NB4 (cell line): ENCODE measurements at regions not wholly inside any gene's neighbourhood (a gene's known extent, or its start where the extent isn't known, plus 50 kb on each side); places are given as distances from the start of the nearest gene placed in this dataset.

Experiments used
- DNase-seq: peaks from one replicate; pipeline ENCODE4 v3.0.0; 2010; ENCODE audit warnings: low read depth
- H3K4me3 ChIP-seq: one replicate; pipeline ENCODE4 v1.5.1; 2011; ENCODE audit warnings: mild to moderate bottlenecking, low read depth, low read length, moderate library complexity
- MYC ChIP-seq: IDR thresholded peaks from 2 replicates; pipeline ENCODE4 v1.6.1; 2011; ENCODE audit warnings: low read depth, low read length
- POLR2A ChIP-seq: IDR thresholded peaks from 2 replicates; pipeline ENCODE4 v1.6.1; 2011; ENCODE audit warnings: mild to moderate bottlenecking; ENCODE audit not compliant: insufficient read length; ENCODE audit errors: extremely low read depth
- TF ChIP-seq, protein P1 (sequence below): IDR thresholded peaks from 2 replicates; pipeline ENCODE4 v1.6.1; 2011; ENCODE audit warnings: low read depth, low read length
- TF ChIP-seq, protein P2 (sequence below): IDR thresholded peaks from one replicate; pipeline ENCODE4 v1.5.1; 2012; ENCODE audit warnings: low read depth, low read length

DNA sequence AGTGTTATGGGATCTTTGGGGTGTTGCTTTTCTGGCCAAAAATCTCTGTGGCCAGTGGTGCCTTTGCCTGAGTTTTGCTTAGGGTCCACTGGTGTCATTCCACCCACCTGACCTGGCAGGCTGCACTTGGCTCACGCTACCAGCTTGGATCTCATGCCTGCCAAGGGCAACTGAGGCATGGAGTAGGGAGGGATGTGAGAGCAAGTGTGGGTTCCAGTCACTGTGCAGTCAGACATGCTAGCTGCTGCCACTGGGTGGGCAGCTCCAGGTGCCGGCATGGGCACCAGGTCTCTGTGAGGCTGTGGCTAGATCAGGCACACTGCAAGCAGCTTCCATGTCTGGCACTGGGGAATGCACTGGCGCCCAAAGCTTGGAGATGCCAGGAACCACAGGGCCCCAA, 424.1 kb downstream of the PRR32 start:
- DNase-seq, result no peak
- no peak overlapping the region for H3K4me3 ChIP-seq
- TF ChIP-seq, protein P1, sequence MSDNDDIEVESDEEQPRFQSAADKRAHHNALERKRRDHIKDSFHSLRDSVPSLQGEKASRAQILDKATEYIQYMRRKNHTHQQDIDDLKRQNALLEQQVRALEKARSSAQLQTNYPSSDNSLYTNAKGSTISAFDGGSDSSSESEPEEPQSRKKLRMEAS, result no peak
- TF ChIP-seq MYC (no peak), POLR2A (no peak)
- TF ChIP-seq, protein P2, sequence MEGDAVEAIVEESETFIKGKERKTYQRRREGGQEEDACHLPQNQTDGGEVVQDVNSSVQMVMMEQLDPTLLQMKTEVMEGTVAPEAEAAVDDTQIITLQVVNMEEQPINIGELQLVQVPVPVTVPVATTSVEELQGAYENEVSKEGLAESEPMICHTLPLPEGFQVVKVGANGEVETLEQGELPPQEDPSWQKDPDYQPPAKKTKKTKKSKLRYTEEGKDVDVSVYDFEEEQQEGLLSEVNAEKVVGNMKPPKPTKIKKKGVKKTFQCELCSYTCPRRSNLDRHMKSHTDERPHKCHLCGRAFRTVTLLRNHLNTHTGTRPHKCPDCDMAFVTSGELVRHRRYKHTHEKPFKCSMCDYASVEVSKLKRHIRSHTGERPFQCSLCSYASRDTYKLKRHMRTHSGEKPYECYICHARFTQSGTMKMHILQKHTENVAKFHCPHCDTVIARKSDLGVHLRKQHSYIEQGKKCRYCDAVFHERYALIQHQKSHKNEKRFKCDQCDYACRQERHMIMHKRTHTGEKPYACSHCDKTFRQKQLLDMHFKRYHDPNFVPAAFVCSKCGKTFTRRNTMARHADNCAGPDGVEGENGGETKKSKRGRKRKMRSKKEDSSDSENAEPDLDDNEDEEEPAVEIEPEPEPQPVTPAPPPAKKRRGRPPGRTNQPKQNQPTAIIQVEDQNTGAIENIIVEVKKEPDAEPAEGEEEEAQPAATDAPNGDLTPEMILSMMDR, result no peak

DNA sequence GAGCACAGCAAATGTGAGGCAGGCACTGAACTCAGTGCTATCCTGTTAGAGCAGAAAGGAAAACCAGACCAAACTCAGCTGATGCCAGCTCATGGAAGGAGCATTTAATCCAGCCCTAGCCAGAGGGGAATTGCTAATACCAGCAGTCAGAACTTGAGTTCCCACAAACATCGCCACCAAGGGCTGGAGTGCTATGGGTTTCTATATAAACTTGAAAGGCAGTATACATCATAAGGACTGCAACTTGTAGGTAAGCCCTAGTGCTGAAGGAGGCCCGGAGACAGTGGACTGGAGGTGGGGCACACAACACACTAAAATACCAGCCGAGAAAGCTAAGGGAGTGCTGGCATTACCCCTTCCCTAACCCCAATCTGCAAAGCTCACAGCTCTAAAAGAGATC, 440.2 kb downstream of the PRR32 start:
- H3K4me3 ChIP-seq, result no peak overlapping the region
- DNase-seq, result no peak
- TF ChIP-seq MYC, result no peak
- TF ChIP-seq, protein P2, result no peak
- TF ChIP-seq, protein P1, result no peak
- no peak for TF ChIP-seq POLR2A

DNA sequence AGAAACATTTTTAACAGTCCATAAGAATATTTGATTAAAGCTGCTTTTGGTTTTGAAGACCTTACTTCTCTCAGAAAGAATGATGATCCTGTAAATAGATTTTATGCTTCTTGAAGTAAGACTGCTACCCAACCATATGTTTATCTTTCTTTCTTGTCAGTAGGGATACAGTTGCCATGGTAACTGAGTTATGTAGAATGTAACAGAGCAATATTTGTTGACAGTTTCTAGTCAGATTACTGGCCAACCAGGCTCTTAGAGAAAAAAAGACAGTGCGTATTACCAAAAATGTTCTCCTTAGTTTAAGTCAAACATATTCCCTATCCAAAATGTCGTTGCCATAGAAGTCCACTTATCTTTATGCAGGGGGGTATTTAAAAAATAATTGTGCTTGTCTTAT, 456.8 kb downstream of the PRR32 start:
- no peak for DNase-seq
- H3K4me3 ChIP-seq, result no peak overlapping the region
- TF ChIP-seq POLR2A (no peak), MYC (no peak)
- TF ChIP-seq, protein P1, result no peak
- TF ChIP-seq, protein P2, result no peak

DNA sequence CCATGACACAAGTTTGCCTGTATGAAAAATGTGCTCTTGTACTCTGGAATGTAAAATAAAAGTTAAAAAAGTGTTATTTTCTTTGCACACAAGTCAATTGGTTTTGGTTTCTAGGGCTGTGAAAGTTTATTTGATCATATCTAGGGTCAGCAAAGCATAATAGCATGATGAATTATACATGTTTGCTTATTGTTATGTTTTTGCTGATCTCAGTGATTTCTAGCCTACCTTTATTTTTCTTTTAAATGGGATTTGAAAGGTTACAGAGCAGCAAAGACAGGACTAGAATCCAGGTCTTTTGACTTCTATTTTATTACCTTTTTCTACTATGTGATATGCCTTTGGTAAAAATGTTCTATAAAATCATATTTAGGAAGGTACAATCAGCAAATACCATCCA, 481.0 kb downstream of the PRR32 start:
- TF ChIP-seq, protein P1, result no peak
- TF ChIP-seq, protein P2, result no peak
- no peak for TF ChIP-seq MYC
- no peak for TF ChIP-seq POLR2A
- H3K4me3 ChIP-seq, result no peak overlapping the region
- DNase-seq, result no peak

DNA sequence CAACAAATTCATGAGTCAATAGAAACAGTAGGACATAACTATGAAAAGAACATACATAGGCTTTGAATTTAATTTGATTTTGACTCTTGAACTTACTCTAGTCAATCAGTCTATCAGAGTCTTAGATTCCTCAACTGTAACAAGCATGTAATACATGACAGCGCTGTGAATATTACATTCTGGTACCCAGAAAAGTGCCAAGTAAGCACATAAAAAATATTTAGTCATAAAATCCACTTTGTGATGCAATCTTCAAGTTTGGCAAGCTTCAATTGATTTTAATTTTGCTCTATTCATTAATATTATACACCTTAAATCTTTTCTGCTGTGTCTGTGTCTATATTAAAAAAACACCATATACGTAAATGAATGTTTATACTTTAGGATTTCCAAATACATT, 483.3 kb downstream of the PRR32 start:
- DNase-seq, result no peak
- TF ChIP-seq, protein P1, result no peak
- TF ChIP-seq, protein P2, result no peak
- TF ChIP-seq POLR2A, result no peak
- no peak for TF ChIP-seq MYC

DNA sequence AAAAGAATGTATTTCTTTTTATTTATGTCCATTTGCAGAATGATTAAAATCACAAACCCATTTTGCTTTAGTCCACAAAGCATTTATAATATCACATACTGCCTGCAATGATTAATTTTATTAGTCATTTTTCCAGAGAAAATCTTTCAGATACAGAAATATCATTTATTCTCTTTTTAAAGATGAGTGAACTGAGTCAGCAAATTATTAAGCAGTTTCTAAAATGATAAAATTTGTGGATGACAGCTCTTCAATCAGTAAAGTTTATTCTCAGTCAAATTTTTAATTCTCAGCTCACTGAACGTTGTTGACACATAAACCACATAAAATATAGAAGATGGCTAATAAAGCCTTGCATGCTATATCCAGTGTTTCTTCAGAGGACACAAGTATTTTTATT, 485.5 kb downstream of the PRR32 start:
- no peak for DNase-seq
- no peak overlapping the region for H3K4me3 ChIP-seq
- TF ChIP-seq POLR2A (no peak), MYC (no peak)
- TF ChIP-seq, protein P1, result no peak
- TF ChIP-seq, protein P2, result no peak

More for the DNA sequence above, 483.3 kb downstream of the PRR32 start:
- H3K4me3 ChIP-seq, result no peak overlapping the region
